Sciatic nerve (tissue), 2 donors: ENCODE measurements at regions not wholly inside any gene's neighbourhood (a gene's known extent, or its start where the extent isn't known, plus 50 kb on each side); places are given as distances from the start of the nearest gene placed in this dataset.
"Not testable (repeated sequence)": the region's sequence is repeated elsewhere in the genome, so short reads cannot be mapped to it uniquely, and the experiment has no call there.

ENCODE experiments used
- ATAC-seq: fragments of 200-7000 bp; cut with Tn5 transposase; one replicate; pipeline ENCODE4 v1.9.1; 2020; ENCODE audit warnings: mild to moderate bottlenecking, moderate library complexity
- DNase-seq: peaks from one replicate; pipeline ENCODE4 v3.0.0-alpha.2; 2020; ENCODE audit warnings: low spot score
- intact Hi-C: fragments of 100-400 bp; cut with DNase I; formaldehyde crosslinking; loops from one replicate; pipeline ENCODE4 v1.14.2; 2022
- donor health status: DM: no; HTN: no; CAD: no.
- donor health status: DM: no; HTN: no; CAD: no.

DNA sequence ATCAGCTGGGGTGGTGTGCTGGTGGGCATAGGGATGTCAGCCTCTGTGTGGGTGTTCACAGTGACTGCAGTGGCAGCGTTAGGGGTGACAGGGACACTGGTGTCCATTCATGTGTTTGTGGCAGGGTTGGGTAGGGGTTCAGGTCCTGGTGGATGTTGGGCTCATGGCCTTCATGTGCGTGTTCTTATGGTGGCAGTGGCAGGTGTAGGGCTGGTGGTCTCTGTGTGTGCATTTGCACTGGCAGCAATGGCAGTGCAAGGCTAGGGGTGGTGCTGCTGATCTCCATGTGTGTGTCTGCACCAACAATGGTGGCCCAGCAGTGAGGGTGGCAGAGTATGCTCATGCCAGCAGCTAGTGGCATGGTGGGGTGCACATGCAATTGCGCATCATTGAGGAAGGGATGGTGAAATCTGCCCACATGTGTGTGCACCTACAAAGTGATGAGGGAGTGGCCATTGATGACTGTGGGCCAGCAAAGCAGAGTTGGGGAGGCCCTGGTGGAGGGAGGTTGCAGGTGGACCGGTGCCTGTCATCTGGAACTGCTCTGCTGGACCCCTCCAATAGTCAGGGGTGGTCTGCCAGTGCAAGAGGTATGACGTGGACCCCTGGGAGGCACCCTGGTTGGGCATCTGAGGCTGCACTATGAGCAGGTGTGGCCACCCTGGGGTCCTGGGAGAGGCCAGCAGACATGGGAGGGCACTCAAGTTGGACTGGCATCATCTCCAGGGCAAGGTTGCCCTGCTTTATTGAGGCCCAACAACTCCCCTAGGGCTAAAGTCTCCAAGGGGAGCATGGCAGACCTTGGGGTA lies 182.9 kb downstream of the TTC6 start:
- DNase-seq, result no peak
- ATAC-seq, result no peak
- intact Hi-C loops, result no loop called here

DNA sequence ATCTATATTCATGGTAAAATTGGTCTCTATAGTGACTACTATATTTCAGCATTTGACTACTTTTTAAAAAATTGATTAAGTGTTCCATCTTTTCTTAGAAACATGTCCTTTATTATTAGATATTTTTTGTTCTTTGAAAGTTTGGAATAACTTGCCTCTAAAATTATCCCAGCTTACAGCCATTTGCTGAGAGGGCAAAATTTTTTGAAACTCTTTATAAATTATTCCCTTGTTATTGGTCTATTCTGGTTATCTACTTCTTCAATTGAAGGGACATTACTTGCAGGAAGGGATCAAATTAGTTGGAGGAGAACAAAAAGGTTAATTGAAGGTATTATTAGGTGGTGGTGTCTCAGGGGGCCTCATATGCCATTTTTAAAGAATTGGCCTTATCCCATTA lies 184.1 kb downstream of the TTC6 start:
- intact Hi-C loops, result no loop called here
- ATAC-seq, result no peak

DNA sequence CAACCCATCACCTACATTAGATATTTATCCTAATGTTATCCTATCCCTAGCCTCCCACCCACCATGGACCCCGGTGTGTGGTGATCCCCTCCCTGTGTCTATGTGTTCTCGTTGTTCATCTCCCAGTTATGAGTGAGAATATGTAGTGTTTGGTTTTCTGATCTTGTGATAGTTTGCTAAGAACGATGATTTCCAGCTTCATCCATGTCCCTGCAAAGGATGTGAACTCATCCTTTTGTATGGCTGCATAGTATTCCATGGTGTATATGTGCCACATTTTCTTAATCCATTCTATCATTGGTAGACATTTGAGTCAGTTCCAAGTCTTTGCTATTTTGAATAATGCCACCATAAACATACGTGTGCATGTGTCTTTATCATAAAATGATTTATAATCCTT lies 185.3 kb downstream of the TTC6 start:
- DNase-seq, intact Hi-C loops, ATAC-seq: not testable (repeated sequence)

More for the DNA sequence above, 184.1 kb downstream of the TTC6 start:
- DNase-seq, result no peak

DNA sequence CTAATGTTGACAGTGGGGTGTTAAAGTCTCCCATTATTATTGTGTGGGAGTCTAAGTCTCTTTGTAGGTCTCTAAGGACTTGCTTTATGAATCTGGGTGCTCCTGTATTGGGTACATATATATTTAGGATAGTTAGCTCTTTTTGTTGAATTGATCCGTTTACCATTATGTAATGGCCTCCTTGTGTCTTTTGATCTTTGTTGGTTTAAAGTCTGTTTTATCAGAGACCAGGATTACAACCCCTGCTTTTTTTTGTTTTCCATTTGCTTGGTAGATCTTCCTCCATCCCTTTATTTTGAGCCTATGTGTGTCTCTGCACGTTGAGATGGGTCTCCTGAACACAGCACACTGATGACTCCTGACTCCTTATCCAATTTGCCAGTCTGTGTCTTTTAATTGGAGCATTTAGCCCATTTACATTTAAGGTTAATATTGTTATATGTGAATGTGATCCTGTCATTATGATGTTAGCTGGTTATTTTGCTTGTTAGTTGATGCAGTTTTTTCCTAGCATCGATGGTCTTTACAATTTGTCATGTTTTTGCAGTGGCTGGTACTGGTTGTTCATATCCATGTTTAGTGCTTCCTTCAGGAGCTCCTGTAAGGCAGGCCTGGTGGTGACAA lies 188.9 kb downstream of the TTC6 start:
- ATAC-seq, DNase-seq: not testable (repeated sequence)

DNA sequence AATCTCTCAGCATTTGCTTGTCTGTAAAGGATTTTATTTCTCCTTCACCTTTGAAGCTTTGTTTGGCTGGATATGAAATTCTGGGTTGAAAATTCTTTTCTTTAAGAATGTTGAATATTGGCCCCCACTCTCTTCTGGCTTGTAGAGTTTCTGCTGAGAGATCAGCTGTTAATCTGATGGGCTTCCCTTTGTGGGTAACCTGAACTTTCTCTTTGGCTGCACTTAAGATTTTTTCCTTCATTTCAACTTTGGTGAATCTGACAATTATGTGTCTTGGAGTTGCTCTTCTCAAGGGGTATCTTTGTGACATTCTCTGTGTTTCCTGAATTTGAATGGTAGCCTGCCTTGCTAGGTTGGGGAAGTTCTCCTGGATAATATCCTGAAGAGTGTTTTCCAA lies 189.4 kb downstream of the TTC6 start:
- DNase-seq, intact Hi-C loops, ATAC-seq: not testable (repeated sequence)

More for the DNA sequence above, 188.9 kb downstream of the TTC6 start:
- intact Hi-C loops, result not testable (repeated sequence)

DNA sequence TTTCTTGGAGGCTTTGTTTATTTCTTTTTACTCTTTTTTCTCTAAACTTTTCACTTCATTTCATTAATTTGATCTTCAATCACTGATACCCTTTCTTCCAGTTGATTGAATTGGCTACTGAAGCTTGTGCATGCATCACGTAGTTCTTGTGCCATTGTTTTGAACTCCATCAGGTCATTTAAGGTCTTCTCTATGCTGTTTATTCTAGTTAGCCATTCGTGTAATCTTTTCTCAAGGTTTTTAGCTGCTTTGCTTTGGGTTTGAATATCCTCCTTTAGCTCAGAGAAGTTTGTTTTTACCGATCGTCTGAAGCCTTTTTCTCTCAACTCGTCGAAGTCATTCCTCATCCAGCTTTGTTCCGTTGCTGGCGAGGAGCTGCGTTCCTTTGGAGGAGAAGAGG lies 189.9 kb downstream of the TTC6 start:
- ATAC-seq, intact Hi-C loops, DNase-seq: not testable (repeated sequence)

DNA sequence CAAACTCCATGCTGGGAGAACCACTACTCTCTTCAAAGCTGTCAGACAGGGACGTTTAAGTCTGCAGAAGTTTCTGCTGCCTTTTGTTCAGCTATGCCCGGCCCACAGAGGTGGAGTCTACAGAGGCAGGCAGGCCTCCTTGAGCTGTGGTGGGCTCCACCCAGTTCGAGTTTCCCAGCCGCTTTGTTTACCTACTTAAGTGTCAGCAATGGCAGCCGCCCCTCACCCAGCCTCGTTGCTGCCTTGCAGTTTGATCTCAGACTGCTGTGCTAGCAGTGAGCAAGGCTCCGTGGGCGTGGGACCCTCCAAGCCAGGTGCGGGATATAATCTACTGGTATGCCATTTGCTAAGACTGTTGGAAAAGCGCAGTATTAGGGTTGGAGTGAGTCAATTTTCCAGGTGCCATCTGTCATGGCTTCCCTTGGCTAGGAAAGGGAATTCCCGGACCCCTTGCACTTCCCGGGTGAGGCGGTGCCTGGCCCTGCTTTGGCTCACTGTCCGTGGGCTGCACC lies 190.7 kb downstream of the TTC6 start:
- DNase-seq, ATAC-seq, intact Hi-C loops: not testable (repeated sequence)

DNA sequence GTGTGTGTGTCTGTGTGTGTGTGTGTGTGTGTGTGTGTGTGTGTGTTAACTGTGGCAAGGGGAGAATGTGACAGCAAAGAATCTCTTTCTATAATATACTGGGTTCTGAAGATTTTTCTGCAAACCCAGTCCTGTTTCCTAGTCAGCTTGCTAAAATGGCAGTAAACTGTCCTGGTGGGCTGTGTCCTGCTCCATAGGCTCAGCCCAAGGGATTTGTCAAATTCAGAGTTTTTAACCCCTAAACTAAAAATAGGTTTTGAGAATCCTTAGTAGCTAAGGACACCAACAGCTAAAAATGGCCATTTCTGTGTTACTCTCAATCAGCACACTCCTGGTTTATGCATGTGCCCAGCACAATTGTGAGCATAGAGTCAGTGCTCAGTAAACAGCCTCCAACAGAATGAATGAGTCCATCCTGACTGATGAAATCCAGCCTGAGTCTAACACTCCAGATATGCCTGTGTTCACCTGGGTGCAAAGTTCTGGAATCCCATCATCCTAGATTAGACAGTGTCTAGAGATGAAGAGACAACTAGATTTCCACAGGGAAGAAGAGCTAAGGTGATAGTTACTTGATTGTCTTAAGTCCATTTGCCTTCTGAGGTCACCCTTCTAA lies 192.6 kb downstream of the TTC6 start:
- intact Hi-C loops, result no loop called here
- ATAC-seq, result no peak
- DNase-seq, result no peak

DNA sequence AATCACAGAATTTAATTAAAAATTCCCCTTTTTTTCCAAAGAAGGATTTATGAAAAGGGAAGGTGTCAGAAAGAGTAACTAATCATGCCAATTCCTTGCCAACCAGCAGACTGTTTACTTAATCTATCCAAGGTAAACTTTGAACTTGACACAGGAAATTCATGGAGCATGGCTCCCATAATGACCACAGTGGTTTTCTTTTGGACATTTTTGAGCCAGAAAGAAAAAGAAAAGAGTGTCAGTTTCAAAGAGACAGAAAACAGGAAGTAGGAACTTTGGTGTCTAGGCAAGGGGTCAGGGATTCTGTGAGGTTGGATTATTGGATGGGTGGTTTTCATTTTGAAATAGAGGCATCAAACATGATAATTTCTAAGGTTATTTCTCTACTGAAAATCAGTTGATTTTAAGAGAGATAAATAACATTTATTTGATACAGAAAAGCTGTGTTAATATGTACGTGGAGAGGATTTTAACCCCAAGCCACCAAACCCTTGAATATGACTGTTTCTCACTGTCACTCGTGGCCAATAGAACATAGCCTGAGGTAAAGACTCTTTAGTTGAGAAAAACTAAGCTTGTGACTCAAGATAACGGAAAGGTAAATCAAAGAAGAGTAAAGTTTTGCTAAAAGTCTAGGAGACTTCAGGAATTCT lies 196.1 kb downstream of the TTC6 start:
- DNase-seq (no peak), ATAC-seq (no peak)
- intact Hi-C loops, result no loop called here

DNA sequence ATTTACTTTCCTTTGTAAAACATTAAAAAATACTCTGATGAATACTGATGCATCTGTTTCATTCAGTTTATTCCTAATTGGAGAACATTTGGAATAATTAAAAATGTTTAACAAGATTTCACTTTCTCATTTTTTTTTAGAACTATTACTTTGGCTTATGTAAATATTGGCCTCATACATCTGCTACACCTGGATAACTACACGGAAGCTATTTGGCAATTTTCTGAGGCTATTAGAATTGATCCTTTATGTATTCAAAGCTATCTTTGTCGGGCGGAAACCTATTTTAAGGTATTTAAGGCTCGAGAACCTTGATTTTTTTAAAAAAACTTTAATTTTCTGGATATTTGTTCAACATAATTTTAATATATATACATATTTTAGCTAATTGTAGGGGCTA lies 196.7 kb downstream of the TTC6 start:
- ATAC-seq (no peak), DNase-seq (no peak)
- intact Hi-C loops, result no loop called here

DNA sequence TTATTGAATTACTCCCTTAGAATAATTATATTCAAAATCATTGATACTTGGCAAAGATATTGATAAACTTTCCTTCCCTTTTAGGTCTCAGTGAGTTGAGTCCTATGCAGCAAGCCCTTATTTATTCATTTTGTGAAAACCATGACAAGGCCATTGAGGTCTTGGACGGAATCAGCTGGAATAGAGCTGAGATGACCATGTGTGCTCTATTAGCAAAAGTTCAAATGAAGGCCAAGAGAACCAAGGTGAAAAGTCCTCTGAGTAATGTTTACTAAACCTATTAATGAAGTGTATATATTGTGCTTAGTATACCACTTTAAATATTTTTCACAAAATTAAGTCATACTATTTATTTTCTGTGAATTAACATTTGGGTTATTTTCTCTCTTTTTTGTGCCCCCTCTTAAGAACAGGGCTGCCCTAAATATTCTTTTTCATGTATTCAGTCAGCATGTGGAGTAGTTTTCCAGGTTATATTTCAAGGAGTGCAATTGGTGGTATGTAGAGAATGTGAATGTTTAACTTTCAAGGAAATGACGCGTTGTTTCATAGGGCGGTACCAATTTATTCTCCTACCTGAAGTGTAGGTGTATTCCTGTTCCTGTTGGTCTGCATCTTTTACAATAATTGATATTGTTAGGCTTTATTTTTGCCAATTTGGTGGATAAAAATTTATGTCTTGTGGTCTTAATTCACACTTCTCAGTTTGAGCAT lies 201.4 kb downstream of the TTC6 start:
- no peak for DNase-seq
- intact Hi-C loops, result no loop called here

DNA sequence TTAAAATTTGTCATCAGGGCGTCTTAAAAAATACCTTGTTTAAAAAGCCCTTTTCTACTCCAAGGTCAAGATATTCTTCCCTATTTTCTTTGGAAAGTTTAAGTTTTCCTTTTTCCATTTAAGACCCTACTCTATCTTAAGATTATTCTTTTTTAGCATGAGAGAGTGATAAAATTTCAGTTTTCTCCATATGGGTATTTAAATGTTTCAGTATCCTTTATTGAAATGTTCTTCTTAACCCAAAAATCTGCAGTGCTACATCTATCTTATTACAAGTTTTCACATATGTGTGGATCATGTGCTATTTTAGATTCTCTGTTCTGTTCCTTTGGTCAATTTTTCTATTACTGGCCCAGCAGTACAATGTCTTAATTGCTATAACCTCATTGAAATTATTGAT lies 202.2 kb downstream of the TTC6 start:
- ATAC-seq, result no peak
- DNase-seq, result no peak
- intact Hi-C loops, result no loop called here

More for the DNA sequence above, 201.4 kb downstream of the TTC6 start:
- ATAC-seq, result no peak

DNA sequence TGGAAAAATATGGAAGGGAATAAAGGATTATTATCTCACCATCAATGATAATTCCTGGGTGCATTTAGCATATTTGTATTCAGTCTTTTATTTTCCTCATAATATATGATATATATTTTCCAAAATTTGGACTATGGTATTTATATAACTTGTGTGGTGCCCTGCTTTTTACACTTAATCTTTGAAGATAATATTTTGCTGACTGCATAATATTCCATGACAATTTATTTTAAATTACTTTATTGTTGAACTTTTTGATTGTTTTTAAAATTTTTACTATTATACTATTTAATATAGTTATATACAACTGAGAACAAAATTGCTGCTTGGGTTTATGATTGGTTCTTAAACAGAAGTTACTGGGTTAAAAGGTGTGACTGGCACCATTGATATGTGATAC lies 212.3 kb downstream of the TTC6 start:
- intact Hi-C loops, result no loop called here
- no peak for ATAC-seq
- no peak for DNase-seq

DNA sequence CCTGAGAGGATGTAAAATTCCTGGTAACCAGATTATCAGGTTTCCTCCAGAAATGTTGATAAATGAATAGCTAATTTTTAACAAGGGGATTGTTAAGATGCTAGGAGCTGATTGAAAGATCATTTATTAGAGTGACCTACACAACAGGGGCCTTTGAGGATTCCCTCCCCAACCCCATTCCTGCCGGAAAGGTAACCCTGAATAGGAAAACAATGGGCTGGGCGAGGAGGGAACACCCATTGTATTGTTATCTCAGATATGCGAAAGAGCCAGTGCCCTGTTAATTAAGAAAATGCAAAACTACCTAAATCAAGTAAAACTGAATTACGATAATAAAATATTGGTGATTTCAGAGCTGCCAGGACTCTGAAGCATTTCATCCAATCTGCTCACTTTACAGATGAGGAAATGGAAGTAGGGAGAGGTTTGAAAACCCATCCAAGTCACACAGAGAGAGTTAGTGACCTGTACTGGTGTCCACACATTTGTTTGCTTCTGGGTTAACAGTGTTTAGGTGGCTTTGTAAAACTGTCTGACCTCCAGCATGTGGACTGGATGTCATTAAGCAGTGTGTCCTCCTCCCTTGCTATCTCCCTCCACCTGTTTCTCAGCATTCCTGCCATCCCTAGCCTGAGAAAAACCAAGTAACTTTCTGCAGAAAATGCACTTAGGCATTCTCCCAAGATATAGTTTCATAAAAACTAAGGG lies 214.8 kb downstream of the TTC6 start:
- ATAC-seq, result no peak
- intact Hi-C loops, result no loop called here

DNA sequence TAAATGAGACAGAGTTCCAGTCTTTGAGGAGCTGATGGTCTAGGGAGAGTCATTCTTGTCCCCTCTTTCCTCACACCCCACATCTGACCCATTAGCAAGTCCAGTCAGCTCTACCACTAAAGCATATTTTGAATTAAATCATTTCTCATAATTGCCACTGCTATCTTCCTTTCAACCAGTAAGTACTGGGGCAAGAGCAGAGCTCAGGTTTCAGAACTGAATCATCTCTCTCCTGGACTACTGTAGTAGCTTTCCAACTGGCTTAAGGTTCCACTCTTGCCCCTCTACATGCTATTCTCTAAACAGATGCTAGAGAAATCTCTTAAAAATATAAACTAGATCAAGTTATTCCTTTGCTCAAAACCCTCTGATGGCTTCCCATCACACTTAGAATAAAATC lies 218.3 kb downstream of the TTC6 start:
- no peak for ATAC-seq

More for the DNA sequence above, 214.8 kb downstream of the TTC6 start:
- no peak for DNase-seq

DNA sequence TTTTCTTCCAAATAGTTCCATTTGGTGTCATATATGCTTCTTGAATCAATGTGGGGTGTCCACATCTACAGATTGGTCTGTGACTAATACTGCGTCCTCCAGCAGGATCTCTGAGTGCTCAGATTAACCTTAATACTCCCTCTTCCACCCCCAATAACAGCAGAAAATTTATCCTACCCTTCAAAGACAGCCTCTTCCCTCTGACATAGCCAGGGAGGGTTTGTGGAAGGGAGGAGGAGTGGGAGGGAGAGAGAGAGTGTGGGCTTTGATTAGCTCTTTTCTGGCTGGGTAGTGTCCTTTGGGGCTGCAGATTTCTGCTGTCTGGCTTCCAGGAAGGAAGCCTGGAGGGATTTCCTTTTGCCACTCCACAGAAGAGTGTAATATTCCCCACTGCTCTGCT lies 220.7 kb downstream of the TTC6 start:
- DNase-seq (no peak), ATAC-seq (no peak)
- intact Hi-C loops, result no loop called here

More for the DNA sequence above, 218.3 kb downstream of the TTC6 start:
- intact Hi-C loops, result no loop called here
- DNase-seq, result no peak

DNA sequence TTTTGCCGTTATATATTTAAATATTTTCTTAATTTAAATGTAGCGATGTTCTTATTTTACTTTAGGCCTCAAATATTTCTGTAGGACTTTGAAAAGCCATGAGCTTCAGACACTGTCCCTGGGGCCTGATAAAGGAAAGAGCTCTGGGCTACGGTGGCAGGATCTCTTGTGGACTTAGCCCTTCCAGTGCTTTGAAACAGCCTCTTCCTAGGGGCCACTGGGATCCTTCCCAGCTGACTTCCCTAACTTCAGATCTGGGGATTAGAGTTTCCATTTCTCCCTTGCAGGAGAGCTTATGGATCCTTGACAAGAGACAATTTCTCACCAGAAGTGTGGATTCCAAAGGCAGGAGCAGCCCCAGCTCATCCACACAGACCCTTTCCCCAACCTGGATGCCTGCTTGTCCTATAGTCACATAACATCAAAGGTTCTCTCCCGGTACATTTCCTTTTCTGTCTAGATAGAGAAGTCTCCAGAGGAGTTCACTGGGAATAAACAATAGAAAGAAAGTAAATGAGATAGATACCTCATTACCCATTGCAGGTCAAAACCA lies 221.4 kb downstream of the TTC6 start:
- DNase-seq (no peak), ATAC-seq (no peak)
- intact Hi-C loops, result no loop called here
